Astrocyte (in vitro differentiated cells and primary cell): ENCODE measurements at regions not wholly inside any gene's neighbourhood (a gene's known extent, or its start where the extent isn't known, plus 50 kb on each side); places are given as distances from the start of the nearest gene placed in this dataset.
A peak's percentile ranks its signal among the peaks of the same experiment; 100 is the strongest.

Experiments used
- DNase-seq: peaks from one replicate; pipeline ENCODE4 v3.0.0-alpha.2; 2010; ENCODE audit warnings: low read depth
- FAIRE-seq: peaks from 2 replicates; lab custom pipeline; 2011; peaks lifted over from hg19 to GRCh38; lab: Jason Lieb, UNC
- H2AFZ ChIP-seq: 2 replicates; pipeline ENCODE4 v1.6.0; 2012; ENCODE audit warnings: low read depth, low read length, inconsistent platforms
- H3K27ac ChIP-seq: 2 replicates; pipeline ENCODE4 v1.5.1; 2011; ENCODE audit warnings: low read depth, low read length, inconsistent platforms
- H3K27me3 ChIP-seq: 2 replicates; pipeline ENCODE4 v1.6.0; 2011; ENCODE audit warnings: low read length, inconsistent platforms; ENCODE audit not compliant: insufficient read depth
- H3K36me3 ChIP-seq: 2 replicates; pipeline ENCODE4 v1.5.1; 2011; ENCODE audit warnings: low read length, inconsistent platforms; ENCODE audit not compliant: insufficient read depth
- H3K4me1 ChIP-seq: 2 replicates; pipeline ENCODE4 v1.5.1; 2011; ENCODE audit warnings: low read length, inconsistent platforms; ENCODE audit not compliant: insufficient read depth
- H3K4me2 ChIP-seq: 2 replicates; pipeline ENCODE4 v1.6.0; 2012; ENCODE audit warnings: low read length, inconsistent platforms
- H3K4me3 ChIP-seq: 2 replicates; pipeline ENCODE4 v1.5.1; 2011; ENCODE audit warnings: low read depth, mild to moderate bottlenecking, low read length, inconsistent platforms; ENCODE audit not compliant: insufficient read depth
- H3K79me2 ChIP-seq: 2 replicates; pipeline ENCODE4 v1.6.0; 2012; ENCODE audit warnings: mild to moderate bottlenecking, low read length, inconsistent platforms; ENCODE audit not compliant: insufficient read depth
- H3K9ac ChIP-seq: 2 replicates; pipeline ENCODE4 v1.6.0; 2012; ENCODE audit warnings: mild to moderate bottlenecking, low read length, inconsistent platforms
- H3K9me3 ChIP-seq: 2 replicates; pipeline ENCODE4 v1.5.1; 2012; ENCODE audit warnings: low read depth, mild to moderate bottlenecking, low read length, inconsistent platforms; ENCODE audit not compliant: insufficient read depth
- H4K20me1 ChIP-seq: 2 replicates; pipeline ENCODE4 v1.6.0; 2012; ENCODE audit warnings: low read length, inconsistent platforms; ENCODE audit not compliant: insufficient read depth
- H3K27ac Mint-ChIP-seq: one replicate; pipeline ENCODE4 v1.8.0; 2021; ENCODE audit warnings: mild to moderate bottlenecking, mixed read lengths; ENCODE audit not compliant: unreplicated experiment
- H3K27me3 Mint-ChIP-seq: one replicate; pipeline ENCODE4 v1.8.0; 2021; ENCODE audit warnings: low read depth, mixed read lengths; ENCODE audit not compliant: unreplicated experiment
- H3K36me3 Mint-ChIP-seq: one replicate; pipeline ENCODE4 v1.8.0; 2021; ENCODE audit warnings: low read depth, mixed read lengths; ENCODE audit not compliant: unreplicated experiment
- H3K4me1 Mint-ChIP-seq: one replicate; pipeline ENCODE4 v1.8.0; 2021; ENCODE audit warnings: low read depth, mixed read lengths; ENCODE audit not compliant: unreplicated experiment
- H3K4me3 Mint-ChIP-seq: one replicate; pipeline ENCODE4 v1.8.0; 2021; ENCODE audit warnings: mild to moderate bottlenecking, moderate library complexity, mixed read lengths; ENCODE audit not compliant: unreplicated experiment
- H3K9me3 Mint-ChIP-seq: one replicate; pipeline ENCODE4 v1.8.0; 2021; ENCODE audit warnings: mild to moderate bottlenecking, mixed read lengths; ENCODE audit not compliant: unreplicated experiment
- EZH2 ChIP-seq: IDR thresholded peaks from 2 replicates; pipeline ENCODE4 v1.6.1; 2012; ENCODE audit warnings: mild to moderate bottlenecking, low read length, inconsistent platforms; ENCODE audit not compliant: insufficient read depth
- TF ChIP-seq, protein P1 (sequence below): IDR thresholded peaks from 2 replicates; pipeline ENCODE4 v1.5.1; 2011; ENCODE audit warnings: low read depth, mild to moderate bottlenecking, inconsistent platforms, low read length, moderate library complexity; ENCODE audit not compliant: insufficient read depth

DNA sequence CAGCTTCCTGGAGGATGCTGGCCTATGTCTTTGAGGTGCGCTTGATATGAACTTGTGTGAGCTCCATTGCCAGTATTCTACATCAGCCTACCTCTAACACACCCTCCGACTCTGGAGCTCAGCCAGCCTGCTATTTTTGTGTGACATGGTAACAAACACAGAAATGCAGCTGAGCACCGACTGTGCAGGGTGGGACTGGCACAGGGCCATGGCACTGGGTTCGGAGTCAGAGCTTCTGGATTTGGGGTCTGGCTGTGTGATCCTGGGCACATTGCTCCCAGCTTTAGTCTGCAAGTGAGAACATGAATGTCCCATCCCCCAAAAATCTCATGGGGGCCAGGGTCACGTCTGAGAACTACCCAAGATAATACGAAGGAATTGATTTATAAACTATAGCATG is 257.2 kb upstream of the CTBP2 start:
- Histone ChIP-seq H3K27ac (no peak overlapping the region), H2AFZ (no peak overlapping the region), H3K4me2 (no peak overlapping the region), H3K4me3 (no peak overlapping the region), H3K27me3 (no peaks in the 10 kb centered on the region), H3K9me3 (no peaks in the 10 kb centered on the region), H3K36me3 (no peaks in the 10 kb centered on the region), H4K20me1 (no peaks in the 10 kb centered on the region), H3K79me2 (no peaks in the 10 kb centered on the region), H3K4me1 (peaks cover 6% of the 10 kb centered on the region), H3K9ac (no peak overlapping the region)
- TF ChIP-seq EZH2, result no peak
- TF ChIP-seq, protein P1, sequence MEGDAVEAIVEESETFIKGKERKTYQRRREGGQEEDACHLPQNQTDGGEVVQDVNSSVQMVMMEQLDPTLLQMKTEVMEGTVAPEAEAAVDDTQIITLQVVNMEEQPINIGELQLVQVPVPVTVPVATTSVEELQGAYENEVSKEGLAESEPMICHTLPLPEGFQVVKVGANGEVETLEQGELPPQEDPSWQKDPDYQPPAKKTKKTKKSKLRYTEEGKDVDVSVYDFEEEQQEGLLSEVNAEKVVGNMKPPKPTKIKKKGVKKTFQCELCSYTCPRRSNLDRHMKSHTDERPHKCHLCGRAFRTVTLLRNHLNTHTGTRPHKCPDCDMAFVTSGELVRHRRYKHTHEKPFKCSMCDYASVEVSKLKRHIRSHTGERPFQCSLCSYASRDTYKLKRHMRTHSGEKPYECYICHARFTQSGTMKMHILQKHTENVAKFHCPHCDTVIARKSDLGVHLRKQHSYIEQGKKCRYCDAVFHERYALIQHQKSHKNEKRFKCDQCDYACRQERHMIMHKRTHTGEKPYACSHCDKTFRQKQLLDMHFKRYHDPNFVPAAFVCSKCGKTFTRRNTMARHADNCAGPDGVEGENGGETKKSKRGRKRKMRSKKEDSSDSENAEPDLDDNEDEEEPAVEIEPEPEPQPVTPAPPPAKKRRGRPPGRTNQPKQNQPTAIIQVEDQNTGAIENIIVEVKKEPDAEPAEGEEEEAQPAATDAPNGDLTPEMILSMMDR, result no peak
- no peaks in the 10 kb centered on the region for H3K36me3 Mint-ChIP-seq
- H3K27me3 Mint-ChIP-seq, result peaks cover 13% of the 10 kb centered on the region
- H3K9me3 Mint-ChIP-seq, result peaks cover 14% of the 10 kb centered on the region
- FAIRE-seq (no peak), DNase-seq (no peak)
- H3K4me3 Mint-ChIP-seq, result no peak overlapping the region
- no peak overlapping the region for H3K27ac Mint-ChIP-seq
- H3K4me1 Mint-ChIP-seq, result peaks cover 4% of the 10 kb centered on the region

DNA sequence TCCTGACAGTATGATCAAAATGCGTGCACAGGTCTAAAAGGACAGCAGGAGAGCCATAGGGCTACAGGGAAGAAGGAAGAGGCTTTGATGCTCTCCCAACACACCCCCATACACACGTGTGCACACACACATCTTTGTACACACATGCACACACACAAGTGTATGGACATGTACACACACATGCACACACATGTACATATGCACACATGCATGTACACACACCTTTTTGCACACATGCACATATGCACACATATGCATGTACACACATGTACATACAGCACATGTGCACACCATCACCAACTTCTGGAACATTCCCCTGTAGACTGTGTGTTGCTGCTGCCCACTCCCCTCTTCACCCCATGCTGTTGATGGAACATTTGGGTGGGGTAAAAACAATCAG is 255.6 kb upstream of the CTBP2 start:
- Histone ChIP-seq H3K4me1 (peaks cover 10% of the 10 kb centered on the region), H3K9me3 (no peaks in the 10 kb centered on the region), H3K4me3 (no peak overlapping the region), H3K27ac (no peak overlapping the region), H2AFZ (no peak overlapping the region), H3K4me2 (no peak overlapping the region), H3K9ac (no peak overlapping the region), H3K27me3 (no peaks in the 10 kb centered on the region), H4K20me1 (no peaks in the 10 kb centered on the region), H3K79me2 (no peaks in the 10 kb centered on the region), H3K36me3 (no peaks in the 10 kb centered on the region)
- peaks cover 5% of the 10 kb centered on the region for H3K4me1 Mint-ChIP-seq
- TF ChIP-seq EZH2, result no peak
- TF ChIP-seq, protein P1, result no peak
- no peak overlapping the region for H3K4me3 Mint-ChIP-seq
- no peak overlapping the region for H3K27ac Mint-ChIP-seq
- no peak for FAIRE-seq
- DNase-seq, result no peak
- peaks cover 11% of the 10 kb centered on the region for H3K27me3 Mint-ChIP-seq
- no peaks in the 10 kb centered on the region for H3K36me3 Mint-ChIP-seq
- peaks cover 16% of the 10 kb centered on the region for H3K9me3 Mint-ChIP-seq

DNA sequence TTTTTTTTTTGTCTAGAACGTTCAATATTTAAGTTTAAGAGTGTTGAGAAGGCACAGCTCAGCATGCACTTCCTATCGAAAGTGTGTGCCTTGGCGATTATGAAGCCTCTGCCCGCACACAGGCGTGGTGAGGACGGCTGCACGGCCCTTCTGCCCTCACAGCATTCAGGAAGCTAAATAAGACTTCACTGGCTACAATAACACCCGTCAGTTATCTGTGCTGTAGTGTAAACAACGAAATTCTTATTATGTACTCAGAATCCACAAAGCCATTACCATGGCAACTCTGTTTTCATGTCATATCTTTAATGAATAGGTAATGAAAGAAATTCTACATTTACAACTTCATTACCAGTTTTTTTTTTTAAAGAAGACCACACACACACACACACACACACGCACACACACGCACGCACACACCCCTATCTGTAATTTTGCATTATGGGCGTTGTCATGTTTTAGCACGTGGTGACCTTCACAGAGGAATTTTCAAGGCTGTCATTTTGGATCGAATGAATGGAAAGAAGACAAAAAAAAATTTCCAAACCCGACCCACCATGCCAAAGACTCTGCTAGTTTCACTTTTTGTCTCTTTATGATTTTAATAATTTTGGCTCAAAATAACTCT is 254.8 kb upstream of the CTBP2 start:
- peaks cover 11% of the 10 kb centered on the region for H3K27me3 Mint-ChIP-seq
- Histone ChIP-seq H3K4me2 (peak overlapping the region; percentile 19), H3K4me3 (no peak overlapping the region), H3K4me1 (peaks cover 10% of the 10 kb centered on the region), H3K36me3 (no peaks in the 10 kb centered on the region), H3K9me3 (no peaks in the 10 kb centered on the region), H3K27me3 (no peaks in the 10 kb centered on the region), H3K79me2 (no peaks in the 10 kb centered on the region), H2AFZ (peak overlapping the region; percentile 35), H3K9ac (no peak overlapping the region), H3K27ac (no peak overlapping the region), H4K20me1 (no peaks in the 10 kb centered on the region)
- H3K4me3 Mint-ChIP-seq, result no peak overlapping the region
- no peaks in the 10 kb centered on the region for H3K36me3 Mint-ChIP-seq
- peaks cover 17% of the 10 kb centered on the region for H3K9me3 Mint-ChIP-seq
- H3K4me1 Mint-ChIP-seq, result peaks cover 5% of the 10 kb centered on the region
- H3K27ac Mint-ChIP-seq, result no peak overlapping the region
- no peak for DNase-seq
- no peak for FAIRE-seq
- TF ChIP-seq EZH2, result no peak
- TF ChIP-seq, protein P1, result no peak
